Renal cortical epithelial cell (primary cell): ENCODE measurements at regions not wholly inside any gene's neighbourhood (a gene's known extent, or its start where the extent isn't known, plus 50 kb on each side); places are given as distances from the start of the nearest gene placed in this dataset.
"Not testable (repeated sequence)": the region's sequence is repeated elsewhere in the genome, so short reads cannot be mapped to it uniquely, and the experiment has no call there.

Source experiments
- DNase-seq: peaks from one replicate; pipeline ENCODE4 v3.0.0-alpha.2; 2011; ENCODE audit warnings: low read depth

GRCh38 chr11:96508861-96509260 is 119.0 kb downstream of the JRKL start:
- no peak for DNase-seq

GRCh38 chr11:96520939-96521338 is 131.1 kb downstream of the JRKL start:
- no peak for DNase-seq

GRCh38 chr11:96523656-96524055 is 133.8 kb downstream of the JRKL start:
- DNase-seq, result no peak

- no peak for DNase-seq
These were observed 134.7 kb downstream of the JRKL start for GRCh38 chr11:96524475-96524874.

GRCh38 chr11:96530473-96530872 is 140.7 kb downstream of the JRKL start:
- no peak for DNase-seq

GRCh38 chr11:96538104-96538503 is 148.3 kb downstream of the JRKL start:
- no peak for DNase-seq

GRCh38 chr11:96538622-96539021 is 148.8 kb downstream of the JRKL start:
- no peak for DNase-seq

GRCh38 chr11:96540875-96541274 is 151.1 kb downstream of the JRKL start:
- no peak for DNase-seq

GRCh38 chr11:96543177-96543576 is 153.4 kb downstream of the JRKL start:
- DNase-seq, result no peak

- DNase-seq, result not testable (repeated sequence)
These were observed 155.4 kb downstream of the JRKL start for GRCh38 chr11:96545192-96545591.

- DNase-seq, result no peak
These were observed 161.3 kb downstream of the JRKL start for GRCh38 chr11:96551136-96551535.

GRCh38 chr11:96554236-96554820 is 164.5 kb downstream of the JRKL start:
- DNase-seq, result no peak

GRCh38 chr11:96555826-96556225 is 166.0 kb downstream of the JRKL start:
- not testable (repeated sequence) for DNase-seq

- not testable (repeated sequence) for DNase-seq
These were observed 170.9 kb downstream of the JRKL start for GRCh38 chr11:96560727-96561126.

- peak; percentile 3 for DNase-seq
These were observed 177.4 kb downstream of the JRKL start for GRCh38 chr11:96567176-96567575.

GRCh38 chr11:96567667-96568066 is 177.9 kb downstream of the JRKL start:
- DNase-seq, result no peak

GRCh38 chr11:96576383-96576782 is 186.6 kb downstream of the JRKL start:
- DNase-seq, result no peak

GRCh38 chr11:96578379-96578778 is 188.6 kb downstream of the JRKL start:
- DNase-seq, result no peak

- DNase-seq, result no peak
These were observed 189.8 kb downstream of the JRKL start for GRCh38 chr11:96579656-96580055.

GRCh38 chr11:96580476-96581040 is 190.7 kb downstream of the JRKL start:
- DNase-seq, result no peak

GRCh38 chr11:96585944-96586880 is 196.4 kb downstream of the JRKL start:
- DNase-seq, result peak; percentile 4

GRCh38 chr11:96588793-96589192 is 199.0 kb downstream of the JRKL start:
- not testable (repeated sequence) for DNase-seq

- no peak for DNase-seq
These were observed 205.2 kb downstream of the JRKL start for GRCh38 chr11:96595011-96595410.
